RKO (cell line): ENCODE measurements at regions not wholly inside any gene's neighbourhood (a gene's known extent, or its start where the extent isn't known, plus 50 kb on each side); places are given as distances from the start of the nearest gene placed in this dataset.
"Not testable (repeated sequence)": the region's sequence is repeated elsewhere in the genome, so short reads cannot be mapped to it uniquely, and the experiment has no call there.

Source experiments
- DNase-seq: peaks from one replicate; pipeline ENCODE4 v3.0.0-alpha.2; 2016; ENCODE audit warnings: low spot score

GRCh38 chr5:72651109-72651508 lies 143.9 kb upstream of the ZNF366 start:
- DNase-seq: no peak

GRCh38 chr5:72649449-72649848 lies 142.2 kb upstream of the ZNF366 start:
- DNase-seq: peak; percentile 30

GRCh38 chr5:72648480-72648879 lies 141.3 kb upstream of the ZNF366 start:
- no peak for DNase-seq

- no peak for DNase-seq
Measured at GRCh38 chr5:72647806-72648205, 140.6 kb upstream of the ZNF366 start.

GRCh38 chr5:72646246-72646866 lies 139.1 kb upstream of the ZNF366 start:
- no peak for DNase-seq

- DNase-seq: no peak
Measured at GRCh38 chr5:72645064-72645846, 138.0 kb upstream of the ZNF366 start.

- DNase-seq: no peak
Measured at GRCh38 chr5:72644296-72644695, 137.1 kb upstream of the ZNF366 start.

GRCh38 chr5:72641164-72641563 lies 134.0 kb upstream of the ZNF366 start:
- DNase-seq: no peak

- no peak for DNase-seq
Measured at GRCh38 chr5:72637058-72637457, 129.8 kb upstream of the ZNF366 start.

- not testable (repeated sequence) for DNase-seq
Measured at GRCh38 chr5:72636565-72636964, 129.4 kb upstream of the ZNF366 start.

- DNase-seq: no peak
Measured at GRCh38 chr5:72634444-72634843, 127.2 kb upstream of the ZNF366 start.

- no peak for DNase-seq
Measured at GRCh38 chr5:72633649-72634048, 126.4 kb upstream of the ZNF366 start.

- no peak for DNase-seq
Measured at GRCh38 chr5:72633041-72633445, 125.8 kb upstream of the ZNF366 start.

- DNase-seq: no peak
Measured at GRCh38 chr5:72630721-72631120, 123.5 kb upstream of the ZNF366 start.

- DNase-seq: no peak
Measured at GRCh38 chr5:72630081-72630480, 122.9 kb upstream of the ZNF366 start.

- no peak for DNase-seq
Measured at GRCh38 chr5:72628771-72629371, 121.7 kb upstream of the ZNF366 start.

- DNase-seq: no peak
Measured at GRCh38 chr5:72625332-72625731, 118.1 kb upstream of the ZNF366 start.

- no peak for DNase-seq
Measured at GRCh38 chr5:72624641-72625236, 117.5 kb upstream of the ZNF366 start.

- no peak for DNase-seq
Measured at GRCh38 chr5:72623936-72624335, 116.7 kb upstream of the ZNF366 start.

GRCh38 chr5:72623323-72623722 lies 116.1 kb upstream of the ZNF366 start:
- no peak for DNase-seq

GRCh38 chr5:72622170-72622760 lies 115.1 kb upstream of the ZNF366 start:
- no peak for DNase-seq

- DNase-seq: no peak
Measured at GRCh38 chr5:72621576-72621975, 114.4 kb upstream of the ZNF366 start.

GRCh38 chr5:72619677-72620076 lies 112.5 kb upstream of the ZNF366 start:
- DNase-seq: no peak
